Suppressor macrophage treated with lipopolysaccharide for 1 hour (primary cell): ENCODE measurements at regions not wholly inside any gene's neighbourhood (a gene's known extent, or its start where the extent isn't known, plus 50 kb on each side); places are given as distances from the start of the nearest gene placed in this dataset.

Source experiments
- DNase-seq, 3 donors: peaks; one replicate each; pipeline ENCODE4 v3.0.0-alpha.2; 2020 to 2022

- DNase-seq = peak; percentile 78 to 98 (median 96)
Observed at GRCh38 chr6:108779536-108780275, 68.5 kb upstream of the ARMC2 start.

- DNase-seq = no peak
Observed at GRCh38 chr6:108780784-108781183, 67.4 kb upstream of the ARMC2 start.

- DNase-seq = no peak
Observed at GRCh38 chr6:108781419-108782100, 66.7 kb upstream of the ARMC2 start.

DNA sequence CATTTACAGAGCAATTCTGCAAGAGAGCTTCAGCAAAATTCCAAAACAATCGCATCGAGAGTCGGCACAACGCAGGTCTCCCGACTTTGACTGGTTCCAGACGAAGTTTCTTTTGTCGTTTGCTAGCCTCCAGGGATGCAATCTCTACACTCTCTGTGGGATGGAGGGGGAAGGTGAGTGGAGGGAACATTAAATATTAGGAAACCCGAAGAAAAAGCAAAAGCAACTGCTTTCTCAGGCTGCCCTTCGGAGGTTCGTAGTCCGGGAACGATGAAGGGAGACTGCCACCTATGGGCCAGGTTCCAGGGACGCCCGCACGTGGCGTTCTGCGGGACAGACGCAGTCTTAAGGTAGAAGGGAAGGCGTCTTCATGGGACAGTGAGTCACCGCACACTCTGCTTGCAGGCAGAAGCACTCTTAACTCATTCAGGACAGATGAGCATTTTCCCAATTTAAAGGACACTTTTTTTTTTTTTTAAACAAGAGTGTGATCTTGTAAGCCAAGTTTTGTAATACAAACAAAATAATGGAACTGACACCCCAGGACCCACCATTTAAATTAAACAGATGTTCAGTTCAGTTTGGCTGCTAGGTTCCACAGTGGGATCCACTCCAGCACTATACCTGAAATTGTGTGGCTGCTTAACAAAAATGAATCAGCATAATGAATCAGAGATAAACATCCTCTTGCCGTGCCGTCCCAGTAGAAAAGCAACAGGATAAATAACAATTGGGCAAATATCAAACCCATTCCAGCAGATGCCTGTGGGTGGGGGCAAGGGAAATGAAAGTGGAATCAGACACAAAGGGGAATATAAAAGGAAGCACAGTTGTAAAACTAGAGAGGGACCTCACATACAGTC is 65.8 kb upstream of the ARMC2 start:
- peak; percentile 78 to 88 (median 81) for DNase-seq

DNA sequence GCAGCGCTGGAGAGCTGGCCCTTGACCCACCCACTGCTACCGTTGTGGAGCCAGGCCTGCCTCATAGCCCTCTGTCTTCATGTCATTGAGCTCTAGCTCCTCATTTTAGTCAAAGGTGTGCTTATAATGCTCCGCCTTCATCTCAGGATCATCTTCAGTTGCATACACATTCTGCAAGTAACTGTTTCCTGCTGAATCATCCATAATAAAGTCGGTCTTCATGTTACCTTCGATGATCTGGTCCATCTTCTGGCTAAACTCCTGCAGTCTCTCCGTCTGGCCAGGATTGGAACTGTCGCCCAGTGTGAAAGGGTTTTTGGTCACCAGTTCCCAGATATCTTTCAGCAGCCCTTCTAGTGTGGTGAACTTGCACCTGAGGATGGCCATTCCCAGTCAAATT is 62.6 kb upstream of the ARMC2 start:
- DNase-seq = no peak

GRCh38 chr6:108788416-108788815 is 59.8 kb upstream of the ARMC2 start:
- no peak for DNase-seq

- no peak for DNase-seq
Observed at GRCh38 chr6:108789475-108789874, 58.7 kb upstream of the ARMC2 start.

DNA sequence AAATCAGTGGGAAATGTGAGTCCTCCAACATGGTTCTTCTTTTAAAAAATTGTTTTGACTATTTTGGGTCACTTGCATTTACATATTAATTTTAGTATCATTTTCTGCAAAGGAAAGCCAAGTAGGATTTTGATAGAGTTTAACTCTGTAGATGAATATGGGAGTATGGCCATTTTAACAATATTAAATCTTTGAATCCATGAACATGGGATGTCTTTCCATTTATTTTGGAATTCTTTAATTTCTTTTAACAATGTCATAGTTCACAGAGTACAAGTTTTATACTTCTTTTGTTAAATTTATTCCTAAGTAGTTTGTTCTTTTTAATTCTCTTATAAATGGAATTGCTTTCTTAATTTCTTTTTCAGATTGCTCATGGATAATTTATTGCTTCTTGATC is 56.5 kb upstream of the ARMC2 start:
- DNase-seq = no peak

GRCh38 chr6:108793516-108794251 is 54.5 kb upstream of the ARMC2 start:
- no peak for DNase-seq

DNA sequence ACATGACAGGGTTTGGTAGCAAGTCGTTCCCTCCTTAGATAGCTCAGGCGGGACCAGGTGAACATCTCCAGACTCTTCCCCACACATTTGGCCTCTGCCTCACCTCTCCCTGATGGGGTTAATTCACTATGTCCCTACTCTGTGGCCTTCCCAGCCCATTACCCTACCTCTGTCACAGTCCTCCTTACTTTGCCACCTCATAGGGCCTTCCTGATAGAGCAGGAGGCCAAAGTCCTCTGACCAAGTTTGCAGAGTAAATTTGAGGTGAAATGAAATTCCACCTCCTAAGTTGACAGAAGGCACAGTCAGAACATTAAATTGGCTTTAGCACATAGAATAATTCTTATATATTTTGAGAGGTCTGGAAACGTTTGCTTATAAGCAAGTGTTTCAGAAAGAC is 53.1 kb upstream of the ARMC2 start:
- no peak for DNase-seq

DNA sequence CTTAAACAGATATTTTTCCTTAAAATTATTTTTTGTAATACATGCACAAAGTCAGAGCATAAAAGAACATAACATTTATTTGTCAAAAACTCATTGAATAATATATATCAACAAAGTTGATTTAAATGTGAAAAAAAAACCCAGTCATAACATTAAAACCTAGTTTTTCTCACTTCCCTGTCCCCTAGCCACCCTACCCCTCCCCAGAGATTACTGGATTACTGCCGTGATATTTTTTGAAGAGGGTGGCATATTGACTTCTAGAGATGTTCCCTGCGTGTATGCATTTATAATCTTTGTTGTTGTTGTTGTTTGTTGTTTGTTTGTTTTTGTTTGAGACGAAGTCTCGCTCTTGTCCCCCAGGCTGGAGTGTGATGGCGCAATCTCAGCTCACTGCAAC is 52.4 kb upstream of the ARMC2 start:
- DNase-seq = no peak

- no peak for DNase-seq
Observed at GRCh38 chr6:108796875-108797274, 51.3 kb upstream of the ARMC2 start.

- DNase-seq = no peak
Observed at GRCh38 chr6:108797951-108798669, 50.1 kb upstream of the ARMC2 start.
